ENCODE measurements at regions not wholly inside any gene's neighbourhood (a gene's known extent, or its start where the extent isn't known, plus 50 kb on each side); places are given as distances from the start of the nearest gene placed in this dataset.
A peak's percentile ranks its signal among the peaks of the same experiment; 100 is the strongest.
"Not testable (repeated sequence)": the region's sequence is repeated elsewhere in the genome, so short reads cannot be mapped to it uniquely, and the experiment has no call there.

DNA sequence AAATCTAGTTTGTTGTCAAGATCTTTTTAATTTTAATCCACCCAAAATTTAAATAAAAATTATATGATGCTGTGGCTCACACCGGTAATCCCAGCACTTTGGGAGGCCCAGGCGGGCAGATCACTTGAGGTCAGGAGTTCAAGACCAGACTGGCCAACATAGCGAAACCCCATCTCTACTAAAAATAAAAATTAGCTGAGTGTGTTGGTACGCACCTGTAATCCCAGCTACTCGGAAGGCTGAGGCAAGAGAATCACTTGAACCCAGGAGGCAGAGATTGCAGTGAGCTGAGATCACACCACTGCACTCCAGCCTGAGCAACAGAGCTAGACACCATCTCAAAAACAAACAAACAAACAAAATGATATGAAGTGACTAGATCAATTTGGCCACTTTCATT lies 253.0 kb upstream of the MGMT start:
- DNase-seq, result not testable (repeated sequence)

DNA sequence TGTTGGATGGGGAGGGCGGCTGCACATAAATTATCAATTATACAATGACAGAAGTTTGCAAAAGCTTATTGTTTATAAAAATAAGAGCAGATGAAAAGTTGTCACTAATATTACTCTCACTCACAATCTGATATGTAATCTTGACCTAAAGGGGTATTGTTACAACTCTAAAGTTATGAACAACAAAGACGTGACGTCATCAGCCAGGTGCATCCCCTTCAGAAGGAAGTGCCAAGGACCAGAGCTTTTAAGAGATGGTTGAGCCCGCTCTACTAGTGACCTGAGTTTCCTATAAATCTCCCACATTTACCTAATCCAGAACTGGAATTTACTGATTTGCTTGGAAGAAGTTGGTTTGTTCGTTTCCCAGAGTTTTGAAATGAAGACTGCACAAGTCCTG lies 247.7 kb upstream of the MGMT start:
- no peak for DNase-seq

DNA sequence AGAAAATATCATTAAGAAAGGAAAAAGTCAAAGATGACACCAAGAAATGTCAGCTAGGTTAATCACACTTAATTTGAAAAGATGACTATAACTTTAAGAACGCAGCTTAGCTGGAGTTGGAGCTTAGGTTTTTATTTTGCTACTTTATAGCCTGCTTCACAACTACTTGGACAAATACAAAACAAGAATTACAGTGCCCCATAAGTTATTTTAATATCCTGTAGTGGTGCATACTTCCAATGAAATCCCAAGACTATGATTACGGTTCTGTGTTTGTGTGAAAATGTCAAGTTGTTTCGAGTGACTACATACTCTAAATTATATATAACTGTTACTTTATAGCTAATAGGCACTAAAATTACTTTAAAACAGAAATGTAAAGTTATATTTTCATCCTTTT lies 244.6 kb upstream of the MGMT start:
- no peak for DNase-seq

- no peak for DNase-seq
Measured at GRCh38 chr10:129223363-129223762, 243.7 kb upstream of the MGMT start.

DNA sequence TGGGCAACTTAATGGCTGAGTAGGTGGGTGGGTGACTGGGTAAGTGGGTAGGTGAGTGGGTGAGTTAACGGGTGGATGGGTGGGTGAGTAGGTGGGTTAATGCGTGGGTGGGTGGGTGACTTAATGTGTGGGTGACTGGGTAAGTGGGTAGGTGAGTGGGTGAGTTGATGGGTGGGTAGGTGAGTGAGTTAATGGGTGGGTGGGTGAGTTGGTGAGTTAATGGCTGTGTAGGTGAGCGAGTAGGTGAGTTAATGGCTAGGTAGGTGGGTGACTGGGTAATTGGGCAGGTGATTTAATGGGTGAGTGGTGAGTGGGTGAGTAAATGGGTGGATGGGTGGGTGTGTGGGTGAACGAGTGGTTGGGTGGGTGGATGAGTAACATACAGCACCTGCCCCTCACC lies 243.0 kb upstream of the MGMT start:
- no peak for DNase-seq

- no peak for DNase-seq
Measured at GRCh38 chr10:129231821-129232220, 235.2 kb upstream of the MGMT start.

DNA sequence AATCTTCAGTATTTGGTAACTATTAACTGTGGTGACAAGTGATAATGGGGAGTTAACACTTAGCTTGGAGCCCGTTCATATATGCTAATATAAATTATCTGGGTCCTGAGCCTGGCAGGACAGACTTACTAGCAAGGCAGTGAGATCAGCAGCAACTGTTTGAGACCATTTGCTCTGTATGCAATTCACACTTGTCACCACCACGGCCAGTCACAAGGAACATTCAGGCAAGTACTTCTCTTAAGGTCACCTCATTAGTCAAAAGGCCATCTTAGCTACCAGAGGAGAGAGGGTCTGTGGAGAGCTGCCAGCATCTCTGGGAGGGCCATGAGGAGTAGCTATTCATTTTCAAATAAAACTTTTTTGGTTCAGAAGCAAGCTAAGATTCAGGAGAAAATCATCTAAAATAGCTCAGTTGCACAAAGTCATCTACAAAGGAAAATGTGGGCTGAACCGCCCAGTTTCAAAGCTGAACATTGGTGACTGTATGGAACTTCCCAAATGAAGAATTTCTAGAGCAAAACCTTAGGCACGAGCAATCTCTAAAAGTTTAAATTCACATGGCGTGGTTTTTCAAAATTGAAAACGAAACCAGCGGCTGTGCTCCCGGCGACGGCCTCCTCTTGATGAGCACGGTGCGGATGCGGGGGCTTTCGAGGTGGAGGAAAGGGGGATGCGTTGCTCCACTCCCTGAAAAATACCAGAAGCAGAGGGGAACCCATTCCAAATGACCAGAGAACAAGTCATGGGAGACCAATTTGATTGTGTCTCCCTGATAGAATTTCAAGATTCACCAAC lies 233.5 kb upstream of the MGMT start:
- DNase-seq, result no peak

DNA sequence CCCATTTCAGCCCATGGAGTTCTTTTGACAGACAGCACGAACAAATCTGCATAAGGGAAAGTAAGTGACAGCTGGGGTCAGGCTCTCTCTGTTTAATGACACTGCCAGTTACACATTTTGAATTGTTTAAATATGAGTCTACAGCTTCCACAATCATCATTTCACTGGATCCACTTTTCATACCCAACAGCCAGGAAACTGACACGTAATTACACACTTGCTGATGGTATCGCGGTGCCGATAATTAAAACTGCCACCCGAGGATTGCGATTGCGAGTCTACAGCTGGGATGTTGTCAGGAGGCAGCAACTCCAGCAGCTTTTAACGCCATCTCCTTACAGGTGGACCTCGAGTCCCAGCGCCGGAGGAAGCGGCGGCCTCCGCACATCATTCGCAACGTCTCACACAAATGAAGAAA lies 230.8 kb upstream of the MGMT start:
- no peak for DNase-seq

DNA sequence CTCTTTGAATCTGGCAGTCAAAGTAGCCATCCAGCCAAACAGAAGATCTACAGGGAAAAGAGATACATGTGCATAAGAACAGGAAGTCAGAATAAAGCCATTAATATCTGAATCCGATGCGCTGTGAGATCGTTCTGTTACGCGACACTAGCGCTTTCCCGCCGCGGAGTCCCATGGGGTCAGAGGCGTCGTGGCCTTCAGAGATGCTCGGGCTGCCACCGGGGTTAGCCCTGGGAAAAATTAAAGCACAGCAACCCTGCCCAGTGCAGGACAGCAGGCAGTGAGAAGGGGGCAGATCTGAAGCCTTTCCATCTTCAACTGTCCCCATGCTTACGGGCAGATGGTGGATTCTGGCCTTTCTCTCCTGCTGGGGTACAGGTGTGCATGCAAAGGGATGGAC lies 225.6 kb upstream of the MGMT start:
- no peak for DNase-seq

- DNase-seq, result no peak
Measured at GRCh38 chr10:129244298-129244697, 222.7 kb upstream of the MGMT start.

GRCh38 chr10:129244757-129245156 lies 222.3 kb upstream of the MGMT start:
- DNase-seq, result no peak

- DNase-seq, result no peak
Measured at GRCh38 chr10:129253161-129253864, 213.7 kb upstream of the MGMT start.

DNA sequence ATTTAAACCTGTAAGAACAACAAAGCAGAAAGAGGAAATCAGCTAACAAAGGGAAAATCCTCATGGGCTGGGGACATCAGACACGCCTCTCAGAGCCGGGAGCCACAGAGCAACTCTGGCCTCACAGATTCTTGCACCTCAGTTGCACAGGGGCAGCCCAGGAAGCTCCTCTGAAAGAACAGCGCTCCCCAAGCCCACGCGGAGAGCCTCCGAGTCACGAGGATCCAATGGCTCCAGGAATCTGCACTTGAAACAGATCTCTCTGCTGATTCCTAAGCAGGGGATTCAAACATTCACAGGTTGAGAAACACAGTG lies 213.2 kb upstream of the MGMT start:
- no peak for DNase-seq

- DNase-seq, result no peak
Measured at GRCh38 chr10:129258283-129258923, 208.6 kb upstream of the MGMT start.

- no peak for DNase-seq
Measured at GRCh38 chr10:129259128-129259815, 207.8 kb upstream of the MGMT start.

GRCh38 chr10:129272176-129272575 lies 194.9 kb upstream of the MGMT start:
- no peak for DNase-seq

DNA sequence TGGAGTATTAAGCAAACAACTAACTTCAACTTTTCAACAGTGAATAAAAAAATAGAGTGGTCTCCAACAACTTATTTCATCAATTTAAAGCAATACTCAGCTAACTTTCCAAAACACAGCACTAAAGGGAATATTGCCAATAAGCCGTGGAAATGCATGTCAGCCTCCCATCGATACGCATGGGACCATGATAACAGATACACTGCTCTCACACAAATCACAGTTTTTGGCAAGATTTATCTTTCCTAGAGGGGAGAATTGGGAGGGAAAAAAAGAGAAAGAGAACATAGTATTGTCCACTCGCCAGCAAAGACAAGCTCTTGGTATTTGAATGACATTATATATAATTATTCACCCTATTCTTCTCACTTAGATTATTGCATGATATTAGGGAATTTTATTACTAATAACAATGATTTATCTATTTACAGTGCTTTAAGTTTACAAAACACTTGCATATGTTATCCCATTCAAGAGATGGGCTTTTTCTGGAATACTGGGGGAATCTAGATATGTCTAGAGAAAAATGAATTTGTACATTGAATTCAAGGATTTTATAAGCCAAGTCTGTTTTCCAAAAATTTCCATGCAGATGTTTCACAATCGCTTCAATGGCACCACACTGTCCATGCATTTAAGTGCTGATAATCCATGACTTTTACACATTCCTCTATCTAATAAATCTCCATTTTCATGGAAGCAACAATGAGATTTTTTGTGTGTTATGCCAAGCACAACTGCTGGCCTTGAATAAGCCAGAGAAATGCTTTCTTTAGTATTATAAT lies 194.0 kb upstream of the MGMT start:
- no peak for DNase-seq

DNA sequence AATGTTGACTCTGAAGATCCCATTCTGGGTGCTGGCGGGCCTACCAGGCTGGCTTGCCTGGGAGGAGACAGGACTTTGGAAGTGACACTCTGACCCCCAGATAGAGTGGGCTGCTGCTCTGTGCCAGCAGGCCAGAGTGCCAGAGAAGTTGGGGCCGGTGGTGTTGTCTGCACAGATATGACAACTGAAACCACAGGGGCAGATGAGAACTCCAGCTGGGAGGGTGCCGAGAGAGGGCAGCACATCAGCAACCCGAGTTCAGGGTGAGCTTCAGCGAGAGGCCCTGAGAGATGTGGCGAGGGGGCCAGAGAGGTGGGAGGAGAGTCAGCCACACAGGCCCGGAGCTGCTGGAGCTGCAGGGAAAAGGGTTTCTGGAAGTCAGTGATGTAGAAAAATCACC lies 193.2 kb upstream of the MGMT start:
- no peak for DNase-seq

GRCh38 chr10:129274748-129275474 lies 192.1 kb upstream of the MGMT start:
- DNase-seq, result peak in 1 of 2 experiments; percentile 26

GRCh38 chr10:129275886-129276285 lies 191.2 kb upstream of the MGMT start:
- no peak for DNase-seq

GRCh38 chr10:129277084-129277483 lies 190.0 kb upstream of the MGMT start:
- peak in 1 of 2 experiments; percentile 1 for DNase-seq

DNA sequence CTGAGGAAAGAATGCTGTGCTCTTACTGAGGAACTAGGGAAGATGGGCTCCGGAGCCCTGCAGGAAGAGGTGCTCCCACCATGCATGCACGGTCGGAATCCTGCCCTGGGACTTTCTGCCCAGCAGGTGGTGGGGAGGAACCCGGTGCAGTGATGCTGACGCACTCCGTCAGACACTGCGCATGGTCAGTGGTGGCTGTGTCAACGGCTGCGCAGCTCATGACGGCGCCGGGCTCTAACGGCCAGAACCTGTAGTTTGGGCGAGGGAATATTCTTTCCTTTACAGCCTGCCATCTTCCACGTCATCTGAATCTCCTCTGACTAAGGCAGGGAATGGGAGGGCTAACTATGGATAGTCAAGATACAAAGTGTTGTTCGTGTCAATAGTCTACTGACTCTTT lies 189.2 kb upstream of the MGMT start:
- DNase-seq, result no peak
